ENCODE measurements at regions not wholly inside any gene's neighbourhood (a gene's known extent, or its start where the extent isn't known, plus 50 kb on each side); places are given as distances from the start of the nearest gene placed in this dataset.

GRCh38 chr9:71619926-71620325 lies 148.4 kb downstream of the CEMIP2 start:
- no peak overlapping the region for H3K4me3 ChIP-seq
- no peak for TF ChIP-seq POLR2AphosphoS5 (IDR thresholded peaks at IDR 0.05)
- no peak for TF ChIP-seq EP300 (IDR thresholded peaks at IDR 0.05)
- no peak for TF ChIP-seq CTCF (IDR thresholded peaks at IDR 0.05)
- TF ChIP-seq POLR2A (IDR thresholded peaks at IDR 0.05), result no peak
- no peaks in the 10 kb centered on the region for H3K4me1 ChIP-seq
- no peaks in the 10 kb centered on the region for H3K36me3 ChIP-seq
- WGBS, 2 donors, result 86 to 88% methylated on average over 2 of the region's 2 CpGs
- H3K27me3 ChIP-seq, result no peaks in the 10 kb centered on the region
- intact Hi-C loops (cut with DNase I), result no loop called here
- no peak for DNase-seq
- H3K9me3 ChIP-seq, result no peaks in the 10 kb centered on the region
- H3K27ac ChIP-seq, result no peak overlapping the region

- Histone ChIP-seq H3K4me1 (no peaks in the 10 kb centered on the region), H3K4me3 (no peak overlapping the region), H3K9me3 (peaks cover 0 to 5% (median 0%) of the 10 kb centered on the region in 4 donors), H3K36me3 (no peaks in the 10 kb centered on the region), H3K27ac (no peak overlapping the region), H3K27me3 (no peaks in the 10 kb centered on the region)
- TF ChIP-seq EP300 (IDR thresholded peaks at IDR 0.05) (no peak), POLR2A (IDR thresholded peaks at IDR 0.05) (no peak), CTCF (IDR thresholded peaks at IDR 0.05) (no peak), POLR2AphosphoS5 (IDR thresholded peaks at IDR 0.05) (no peak)
- DNase-seq, result no peak
- intact Hi-C loops (cut with DNase I), result no loop called here
- 88 to 89% methylated on average over 3 of the region's 3 CpGs for WGBS, 2 donors
Measured at GRCh38 chr9:71614409-71615010, 153.8 kb downstream of the CEMIP2 start.

- TF ChIP-seq POLR2A (IDR thresholded peaks at IDR 0.05) (no peak), CTCF (IDR thresholded peaks at IDR 0.05) (no peak)
- Histone ChIP-seq H3K9me3 (peaks cover 0 to 5% (median 0%) of the 10 kb centered on the region in 4 donors), H3K4me1 (no peaks in the 10 kb centered on the region), H3K36me3 (no peaks in the 10 kb centered on the region), H3K27ac (no peak overlapping the region), H3K4me3 (no peak overlapping the region), H3K27me3 (no peaks in the 10 kb centered on the region)
- WGBS, 2 donors, result 75 to 76% methylated on average over 2 of the region's 2 CpGs
- no peak for DNase-seq
- intact Hi-C loops (cut with DNase I), result no loop called here
Measured at GRCh38 chr9:71612889-71613288, 155.4 kb downstream of the CEMIP2 start.

GRCh38 chr9:71609448-71609830 lies 158.9 kb downstream of the CEMIP2 start:
- no peak overlapping the region for H3K4me3 ChIP-seq
- no peak for DNase-seq
- H3K36me3 ChIP-seq, result no peaks in the 10 kb centered on the region
- H3K27me3 ChIP-seq, result no peaks in the 10 kb centered on the region
- intact Hi-C loops (cut with DNase I), result no loop called here
- no peak overlapping the region for H3K27ac ChIP-seq
- H3K4me1 ChIP-seq, result no peaks in the 10 kb centered on the region
- 92 to 97% methylated on average over 1 of the region's 1 CpG for WGBS, 2 donors
- TF ChIP-seq POLR2AphosphoS5 (IDR thresholded peaks at IDR 0.05) (no peak), EP300 (IDR thresholded peaks at IDR 0.05) (no peak), CTCF (IDR thresholded peaks at IDR 0.05) (no peak), POLR2A (IDR thresholded peaks at IDR 0.05) (no peak)
- H3K9me3 ChIP-seq, result peaks cover 0 to 5% (median 0%) of the 10 kb centered on the region in 4 donors

GRCh38 chr9:71608825-71609447 lies 159.4 kb downstream of the CEMIP2 start:
- Histone ChIP-seq H3K4me1 (no peaks in the 10 kb centered on the region), H3K27me3 (no peaks in the 10 kb centered on the region), H3K9me3 (peaks cover 0 to 5% (median 0%) of the 10 kb centered on the region in 4 donors), H3K36me3 (no peaks in the 10 kb centered on the region), H3K4me3 (no peak overlapping the region), H3K27ac (no peak overlapping the region)
- TF ChIP-seq POLR2AphosphoS5 (IDR thresholded peaks at IDR 0.05) (no peak), CTCF (IDR thresholded peaks at IDR 0.05) (no peak), POLR2A (IDR thresholded peaks at IDR 0.05) (no peak), EP300 (IDR thresholded peaks at IDR 0.05) (no peak)
- WGBS, 2 donors, result 87 to 94% methylated on average over 4 of the region's 4 CpGs
- intact Hi-C loops (cut with DNase I), result no loop called here
- no peak for DNase-seq

Data from sigmoid colon (tissue), 6 donors.